ENCODE measurements at regions not wholly inside any gene's neighbourhood (a gene's known extent, or its start where the extent isn't known, plus 50 kb on each side); places are given as distances from the start of the nearest gene placed in this dataset.
"Not testable (repeated sequence)": the region's sequence is repeated elsewhere in the genome, so short reads cannot be mapped to it uniquely, and the experiment has no call there.

GRCh38 chr18:11357678-11358077 lies 208.3 kb upstream of the PIEZO2 start:
- Histone ChIP-seq H3K9ac (ENCODE audit: insufficient read depth, low read length) (no peak overlapping the region), H2AFZ (ENCODE audit: low read length) (no peak overlapping the region), H3K9me3 (ENCODE audit: control insufficient read depth, insufficient read depth, low read depth, low read length) (no peaks in the 10 kb centered on the region), H3K27ac (ENCODE audit: insufficient read depth, low read length) (no peak overlapping the region), H3K4me2 (ENCODE audit: extremely low read depth, insufficient read depth, low read length) (no peak overlapping the region), H3K4me1 (ENCODE audit: control insufficient read depth, extremely low read depth, insufficient read depth, low read length) (no peaks in the 10 kb centered on the region), H3K27me3 (ENCODE audit: control insufficient read depth, insufficient read depth, low read length) (no peaks in the 10 kb centered on the region), H4K20me1 (ENCODE audit: control insufficient read depth, extremely low read depth, insufficient read depth, low read length) (no peaks in the 10 kb centered on the region), H3K4me3 (replicated peaks in 1 of 4; ENCODE audit: control extremely low read depth in 1 of 4, insufficient read depth in 1 of 4, low read depth in 3 of 4, low read length in 4 of 4) (no peak overlapping the region), H3K36me3 (ENCODE audit: control insufficient read depth, insufficient read depth, low read length) (no peaks in the 10 kb centered on the region), H3K79me2 (ENCODE audit: control insufficient read depth, insufficient read depth, low read length) (no peaks in the 10 kb centered on the region)
- TF ChIP-seq CTCF (conservative IDR thresholded peaks at IDR 0.05 in 1 of 2, IDR thresholded peaks at IDR 0.05 in 1 of 2; ENCODE audit: low read depth in 1 of 2, low read length in 2 of 2) (no peak), EZH2 (IDR thresholded peaks at IDR 0.05; ENCODE audit: low read length, missing control alignments) (no peak)
- DNase-seq (ENCODE audit: low read depth in 2 of 2): no peak

GRCh38 chr18:11344576-11344975 lies 195.2 kb upstream of the PIEZO2 start:
- not testable (repeated sequence) for H3K79me2 ChIP-seq (ENCODE audit: control insufficient read depth, insufficient read depth, low read length); H3K9ac ChIP-seq (ENCODE audit: insufficient read depth, low read length); H3K27me3 ChIP-seq (ENCODE audit: control insufficient read depth, insufficient read depth, low read length)

GRCh38 chr18:11343096-11343495 lies 193.7 kb upstream of the PIEZO2 start:
- Histone ChIP-seq H3K36me3 (ENCODE audit: control insufficient read depth, insufficient read depth, low read length) (no peaks in the 10 kb centered on the region), H3K4me2 (ENCODE audit: extremely low read depth, insufficient read depth, low read length) (no peak overlapping the region), H3K27ac (ENCODE audit: insufficient read depth, low read length) (no peak overlapping the region), H3K9me3 (ENCODE audit: control insufficient read depth, insufficient read depth, low read depth, low read length) (no peaks in the 10 kb centered on the region), H2AFZ (ENCODE audit: low read length) (no peak overlapping the region), H3K4me3 (replicated peaks in 1 of 4; ENCODE audit: control extremely low read depth in 1 of 4, insufficient read depth in 1 of 4, low read depth in 3 of 4, low read length in 4 of 4) (no peak overlapping the region), H4K20me1 (ENCODE audit: control insufficient read depth, extremely low read depth, insufficient read depth, low read length) (no peaks in the 10 kb centered on the region), H3K9ac (ENCODE audit: insufficient read depth, low read length) (no peak overlapping the region), H3K27me3 (ENCODE audit: control insufficient read depth, insufficient read depth, low read length) (no peaks in the 10 kb centered on the region), H3K79me2 (ENCODE audit: control insufficient read depth, insufficient read depth, low read length) (no peaks in the 10 kb centered on the region), H3K4me1 (ENCODE audit: control insufficient read depth, extremely low read depth, insufficient read depth, low read length) (no peaks in the 10 kb centered on the region)
- DNase-seq (ENCODE audit: low read depth in 2 of 2): no peak
- TF ChIP-seq EZH2 (IDR thresholded peaks at IDR 0.05; ENCODE audit: low read length, missing control alignments) (no peak), CTCF (conservative IDR thresholded peaks at IDR 0.05 in 1 of 2, IDR thresholded peaks at IDR 0.05 in 1 of 2; ENCODE audit: low read depth in 1 of 2, low read length in 2 of 2) (no peak)

More at GRCh38 chr18:11344576-11344975, 195.2 kb upstream of the PIEZO2 start:
- not testable (repeated sequence) for H3K4me1 ChIP-seq (ENCODE audit: control insufficient read depth, extremely low read depth, insufficient read depth, low read length); H3K36me3 ChIP-seq (ENCODE audit: control insufficient read depth, insufficient read depth, low read length); H3K4me3 ChIP-seq (replicated peaks in 1 of 4; ENCODE audit: control extremely low read depth in 1 of 4, insufficient read depth in 1 of 4, low read depth in 3 of 4, low read length in 4 of 4); H2AFZ ChIP-seq (ENCODE audit: low read length); H3K27ac ChIP-seq (ENCODE audit: insufficient read depth, low read length); H3K9me3 ChIP-seq (ENCODE audit: control insufficient read depth, insufficient read depth, low read depth, low read length); H3K4me2 ChIP-seq (ENCODE audit: extremely low read depth, insufficient read depth, low read length); DNase-seq (ENCODE audit: low read depth in 2 of 2); H4K20me1 ChIP-seq (ENCODE audit: control insufficient read depth, extremely low read depth, insufficient read depth, low read length)

- H3K9ac ChIP-seq (ENCODE audit: insufficient read depth, low read length); H2AFZ ChIP-seq (ENCODE audit: low read length); H3K79me2 ChIP-seq (ENCODE audit: control insufficient read depth, insufficient read depth, low read length); H3K36me3 ChIP-seq (ENCODE audit: control insufficient read depth, insufficient read depth, low read length); H3K4me1 ChIP-seq (ENCODE audit: control insufficient read depth, extremely low read depth, insufficient read depth, low read length); H3K27me3 ChIP-seq (ENCODE audit: control insufficient read depth, insufficient read depth, low read length); H4K20me1 ChIP-seq (ENCODE audit: control insufficient read depth, extremely low read depth, insufficient read depth, low read length); H3K9me3 ChIP-seq (ENCODE audit: control insufficient read depth, insufficient read depth, low read depth, low read length); H3K4me2 ChIP-seq (ENCODE audit: extremely low read depth, insufficient read depth, low read length); H3K27ac ChIP-seq (ENCODE audit: insufficient read depth, low read length); H3K4me3 ChIP-seq (replicated peaks in 1 of 4; ENCODE audit: control extremely low read depth in 1 of 4, insufficient read depth in 1 of 4, low read depth in 3 of 4, low read length in 4 of 4); DNase-seq (ENCODE audit: low read depth in 2 of 2): not testable (repeated sequence)
Observed at GRCh38 chr18:11342115-11342514, 192.7 kb upstream of the PIEZO2 start.
